ENCODE measurements at regions not wholly inside any gene's neighbourhood (a gene's known extent, or its start where the extent isn't known, plus 50 kb on each side); places are given as distances from the start of the nearest gene placed in this dataset.

DNA sequence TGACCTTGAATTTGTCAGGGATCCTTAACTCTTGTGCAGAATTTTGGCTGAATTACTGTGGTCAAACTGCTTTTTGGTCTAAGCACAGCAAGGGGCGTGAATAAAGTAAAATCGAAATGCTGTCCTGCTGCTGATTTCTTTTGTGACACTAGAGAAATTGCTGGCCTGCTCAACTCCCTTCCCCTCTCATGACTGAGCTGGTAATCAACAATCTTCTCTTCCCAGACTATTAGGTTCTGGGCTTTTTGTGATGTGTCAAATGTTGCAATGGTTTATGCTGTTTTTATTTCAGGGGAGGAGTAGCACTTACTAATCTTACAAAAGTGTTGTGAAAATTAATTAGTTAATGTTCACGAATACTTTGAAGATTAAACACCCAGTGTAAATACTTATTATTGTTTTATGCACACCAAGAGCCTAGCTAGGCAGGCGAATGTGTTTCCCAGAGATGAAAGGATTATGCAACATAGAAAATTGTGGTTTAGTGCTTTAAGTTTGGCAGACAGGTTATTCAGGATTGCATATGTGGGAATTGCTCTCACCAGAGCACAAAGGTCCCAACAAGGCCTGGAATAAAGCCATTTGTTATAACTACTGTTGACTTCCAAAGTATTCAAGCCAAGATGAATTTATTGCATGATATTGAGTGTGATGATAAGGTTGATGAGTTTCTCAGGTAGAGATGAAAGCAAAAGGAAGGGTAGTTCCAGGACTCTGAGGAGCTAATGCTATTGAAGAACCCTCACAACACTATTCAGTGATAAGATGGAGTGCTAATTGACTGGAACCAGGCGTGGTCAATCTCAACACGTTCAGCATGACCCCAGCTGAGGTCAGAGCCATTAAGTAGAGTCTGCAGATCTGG, 280.7 kb upstream of the ZNF608 start:
- TF ChIP-seq, protein P1, sequence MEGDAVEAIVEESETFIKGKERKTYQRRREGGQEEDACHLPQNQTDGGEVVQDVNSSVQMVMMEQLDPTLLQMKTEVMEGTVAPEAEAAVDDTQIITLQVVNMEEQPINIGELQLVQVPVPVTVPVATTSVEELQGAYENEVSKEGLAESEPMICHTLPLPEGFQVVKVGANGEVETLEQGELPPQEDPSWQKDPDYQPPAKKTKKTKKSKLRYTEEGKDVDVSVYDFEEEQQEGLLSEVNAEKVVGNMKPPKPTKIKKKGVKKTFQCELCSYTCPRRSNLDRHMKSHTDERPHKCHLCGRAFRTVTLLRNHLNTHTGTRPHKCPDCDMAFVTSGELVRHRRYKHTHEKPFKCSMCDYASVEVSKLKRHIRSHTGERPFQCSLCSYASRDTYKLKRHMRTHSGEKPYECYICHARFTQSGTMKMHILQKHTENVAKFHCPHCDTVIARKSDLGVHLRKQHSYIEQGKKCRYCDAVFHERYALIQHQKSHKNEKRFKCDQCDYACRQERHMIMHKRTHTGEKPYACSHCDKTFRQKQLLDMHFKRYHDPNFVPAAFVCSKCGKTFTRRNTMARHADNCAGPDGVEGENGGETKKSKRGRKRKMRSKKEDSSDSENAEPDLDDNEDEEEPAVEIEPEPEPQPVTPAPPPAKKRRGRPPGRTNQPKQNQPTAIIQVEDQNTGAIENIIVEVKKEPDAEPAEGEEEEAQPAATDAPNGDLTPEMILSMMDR (IDR thresholded peaks at IDR 0.05) = no peak
- TF ChIP-seq POLR2AphosphoS5 (IDR thresholded peaks at IDR 0.05) (no peak), POLR2A (IDR thresholded peaks at IDR 0.05) (no peak), EP300 (IDR thresholded peaks at IDR 0.05) (no peak)

Measured in suprapubic skin (tissue), 4 donors.